ENCODE measurements at regions not wholly inside any gene's neighbourhood (a gene's known extent, or its start where the extent isn't known, plus 50 kb on each side); places are given as distances from the start of the nearest gene placed in this dataset.

- TF ChIP-seq CTCF (IDR thresholded peaks at IDR 0.05; ENCODE audit: low read length) = no peak
- no peak for TF ChIP-seq EZH2 (IDR thresholded peaks at IDR 0.05; ENCODE audit: borderline replicate concordance, low read length)
Observed at GRCh38 chr14:95787941-95788340, 74.0 kb upstream of the TCL1A start.
